ENCODE measurements at regions not wholly inside any gene's neighbourhood (a gene's known extent, or its start where the extent isn't known, plus 50 kb on each side); places are given as distances from the start of the nearest gene placed in this dataset.
A peak's percentile ranks its signal among the peaks of the same experiment; 100 is the strongest.

DNA sequence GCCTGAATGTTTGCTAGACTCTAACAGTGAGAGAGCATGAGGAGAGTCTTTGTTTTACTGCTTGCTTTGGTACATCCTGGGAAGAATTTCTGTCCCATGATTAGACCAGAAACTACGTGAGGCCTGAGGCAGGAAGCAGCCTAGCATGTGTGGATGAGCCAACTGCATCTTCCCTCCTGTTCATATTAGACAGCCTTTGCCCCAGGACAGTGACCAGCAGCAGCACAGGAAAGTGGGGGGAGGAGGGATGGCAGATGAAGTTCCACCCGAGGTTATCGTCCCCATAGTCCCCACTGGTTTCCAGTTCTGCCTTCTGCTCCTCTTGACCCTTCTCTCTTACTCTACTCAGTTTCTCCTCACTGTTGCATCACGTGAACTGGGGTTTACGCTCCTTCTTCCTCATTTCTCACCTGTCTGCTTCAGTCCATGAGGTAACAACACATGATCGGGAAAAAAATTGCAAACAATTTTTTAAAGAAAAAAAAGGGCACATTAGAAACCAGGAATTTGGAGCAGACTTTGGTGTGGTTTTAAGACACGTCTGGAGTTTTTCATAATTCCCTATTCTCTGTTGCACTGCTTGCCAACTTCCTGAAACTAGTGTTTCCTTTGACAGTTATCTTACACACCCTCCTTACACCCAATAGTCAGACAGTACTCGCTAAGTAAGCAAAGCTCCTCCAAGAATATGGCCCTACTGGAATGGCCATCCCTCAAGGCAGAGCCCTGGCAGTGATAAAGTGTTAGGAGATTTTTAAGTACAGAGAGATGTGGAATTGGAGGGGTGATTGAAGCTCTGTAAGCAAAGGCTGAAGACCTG lies 84.1 kb downstream of the SNX18 start:
- no peak overlapping the region for H3K27ac ChIP-seq (ENCODE audit: insufficient read depth, low read length)
- no peaks in the 10 kb centered on the region for H3K36me3 ChIP-seq (ENCODE audit: control insufficient read depth, insufficient read depth, low read length)
- H3K9ac ChIP-seq (ENCODE audit: insufficient read depth, low read length), result no peak overlapping the region
- peak in 1 of 2 donors; percentile 32 for DNase-seq (ENCODE audit: low read depth in 2 of 2)
- no peak overlapping the region for H3K4me2 ChIP-seq (ENCODE audit: extremely low read depth, insufficient read depth, low read length)
- no peaks in the 10 kb centered on the region for H4K20me1 ChIP-seq (ENCODE audit: control insufficient read depth, extremely low read depth, insufficient read depth, low read length)
- no peak overlapping the region for H2AFZ ChIP-seq (ENCODE audit: low read length)
- H3K9me3 ChIP-seq (ENCODE audit: control insufficient read depth, insufficient read depth, low read depth, low read length), result no peaks in the 10 kb centered on the region
- no peaks in the 10 kb centered on the region for H3K4me1 ChIP-seq (ENCODE audit: control insufficient read depth, extremely low read depth, insufficient read depth, low read length)
- no peaks in the 10 kb centered on the region for H3K79me2 ChIP-seq (ENCODE audit: control insufficient read depth, insufficient read depth, low read length)
- TF ChIP-seq EZH2 (IDR thresholded peaks at IDR 0.05; ENCODE audit: low read length, missing control alignments), result no peak
- TF ChIP-seq, protein P1, sequence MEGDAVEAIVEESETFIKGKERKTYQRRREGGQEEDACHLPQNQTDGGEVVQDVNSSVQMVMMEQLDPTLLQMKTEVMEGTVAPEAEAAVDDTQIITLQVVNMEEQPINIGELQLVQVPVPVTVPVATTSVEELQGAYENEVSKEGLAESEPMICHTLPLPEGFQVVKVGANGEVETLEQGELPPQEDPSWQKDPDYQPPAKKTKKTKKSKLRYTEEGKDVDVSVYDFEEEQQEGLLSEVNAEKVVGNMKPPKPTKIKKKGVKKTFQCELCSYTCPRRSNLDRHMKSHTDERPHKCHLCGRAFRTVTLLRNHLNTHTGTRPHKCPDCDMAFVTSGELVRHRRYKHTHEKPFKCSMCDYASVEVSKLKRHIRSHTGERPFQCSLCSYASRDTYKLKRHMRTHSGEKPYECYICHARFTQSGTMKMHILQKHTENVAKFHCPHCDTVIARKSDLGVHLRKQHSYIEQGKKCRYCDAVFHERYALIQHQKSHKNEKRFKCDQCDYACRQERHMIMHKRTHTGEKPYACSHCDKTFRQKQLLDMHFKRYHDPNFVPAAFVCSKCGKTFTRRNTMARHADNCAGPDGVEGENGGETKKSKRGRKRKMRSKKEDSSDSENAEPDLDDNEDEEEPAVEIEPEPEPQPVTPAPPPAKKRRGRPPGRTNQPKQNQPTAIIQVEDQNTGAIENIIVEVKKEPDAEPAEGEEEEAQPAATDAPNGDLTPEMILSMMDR (conservative IDR thresholded peaks at IDR 0.05 in 1 of 2, IDR thresholded peaks at IDR 0.05 in 1 of 2; ENCODE audit: low read depth in 1 of 2, low read length in 2 of 2), result no peak
- no peaks in the 10 kb centered on the region for H3K27me3 ChIP-seq (ENCODE audit: control insufficient read depth, insufficient read depth, low read length)
- no peak overlapping the region for H3K4me3 ChIP-seq (replicated peaks in 1 of 4; ENCODE audit: control extremely low read depth in 1 of 4, insufficient read depth in 1 of 4, low read depth in 3 of 4, low read length in 4 of 4)
